ENCODE measurements at regions not wholly inside any gene's neighbourhood (a gene's known extent, or its start where the extent isn't known, plus 50 kb on each side); places are given as distances from the start of the nearest gene placed in this dataset.

GRCh38 chr2:116676776-116677175 is 1137.7 kb upstream of the DDX18 start:
- CTCF ChIA-PET, result no interaction called here
- no peak for ATAC-seq (ENCODE audit: low read depth)

More at GRCh38 chr2:116676776-116677175, 1137.7 kb upstream of the DDX18 start:
- H2AFZ ChIP-seq (replicated peaks; ENCODE audit: low read length, poor library complexity), result no peak overlapping the region
- H4K91ac ChIP-seq (ENCODE audit: insufficient read depth, low read depth, low read length), result no peak overlapping the region
- H3K9me1 ChIP-seq (ENCODE audit: insufficient read depth, low read length), result no peaks in the 10 kb centered on the region
- in situ Hi-C loops (cut with MboI; ENCODE audit: low sequenced_read_pairs), result no loop called here
- no peaks in the 10 kb centered on the region for H3K27me3 ChIP-seq (ENCODE audit: control insufficient read depth, insufficient read depth, low read length)
- no peak overlapping the region for H2BK20ac ChIP-seq (ENCODE audit: low read depth, low read length)
- no peak overlapping the region for H2AK9ac ChIP-seq (replicated peaks; ENCODE audit: low read depth, low read length, poor library complexity)
- H3K4me1 ChIP-seq (ENCODE audit: control insufficient read depth, insufficient read depth, low read length), result no peaks in the 10 kb centered on the region
- intact Hi-C loops (cut with micrococcal nuclease), result no loop called here
- BruUV-seq (replicated peaks), result no TSS peak
- no peak overlapping the region for H3K23ac ChIP-seq (ENCODE audit: low read depth, low read length)
- no peak for DNase-seq
- H2AK5ac ChIP-seq (ENCODE audit: low read depth, low read length), result no peak overlapping the region
- H4K5ac ChIP-seq (ENCODE audit: low read depth, low read length), result no peak overlapping the region
- H4K8ac ChIP-seq (ENCODE audit: low read depth in 2 of 2, low read length in 2 of 2), result no peak overlapping the region
- H2BK120ac ChIP-seq (ENCODE audit: low read depth, low read length), result no peak overlapping the region
- TF ChIP-seq, protein P1, sequence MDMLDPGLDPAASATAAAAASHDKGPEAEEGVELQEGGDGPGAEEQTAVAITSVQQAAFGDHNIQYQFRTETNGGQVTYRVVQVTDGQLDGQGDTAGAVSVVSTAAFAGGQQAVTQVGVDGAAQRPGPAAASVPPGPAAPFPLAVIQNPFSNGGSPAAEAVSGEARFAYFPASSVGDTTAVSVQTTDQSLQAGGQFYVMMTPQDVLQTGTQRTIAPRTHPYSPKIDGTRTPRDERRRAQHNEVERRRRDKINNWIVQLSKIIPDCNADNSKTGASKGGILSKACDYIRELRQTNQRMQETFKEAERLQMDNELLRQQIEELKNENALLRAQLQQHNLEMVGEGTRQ (IDR thresholded peaks at IDR 0.05; ENCODE audit: low read depth, low read length), result no peak
- TF ChIP-seq POLR2A (IDR thresholded peaks at IDR 0.05; ENCODE audit: low read depth, low read length) (no peak), MXI1 (IDR thresholded peaks at IDR 0.05; ENCODE audit: borderline replicate concordance, low read depth, low read length) (no peak), RAD21 (IDR thresholded peaks at IDR 0.05; ENCODE audit: low read length) (no peak), BHLHE40 (IDR thresholded peaks at IDR 0.05; ENCODE audit: low read depth, low read length) (no peak), MAZ (IDR thresholded peaks at IDR 0.05; ENCODE audit: borderline replicate concordance, low read depth, low read length) (no peak), FOS (IDR thresholded peaks at IDR 0.05; ENCODE audit: low read depth, low read length) (no peak), RCOR1 (IDR thresholded peaks at IDR 0.05; ENCODE audit: insufficient replicate concordance, low read length) (no peak), CHD1 (IDR thresholded peaks at IDR 0.05; ENCODE audit: low read depth, low read length) (no peak)
- TF ChIP-seq, protein P2, sequence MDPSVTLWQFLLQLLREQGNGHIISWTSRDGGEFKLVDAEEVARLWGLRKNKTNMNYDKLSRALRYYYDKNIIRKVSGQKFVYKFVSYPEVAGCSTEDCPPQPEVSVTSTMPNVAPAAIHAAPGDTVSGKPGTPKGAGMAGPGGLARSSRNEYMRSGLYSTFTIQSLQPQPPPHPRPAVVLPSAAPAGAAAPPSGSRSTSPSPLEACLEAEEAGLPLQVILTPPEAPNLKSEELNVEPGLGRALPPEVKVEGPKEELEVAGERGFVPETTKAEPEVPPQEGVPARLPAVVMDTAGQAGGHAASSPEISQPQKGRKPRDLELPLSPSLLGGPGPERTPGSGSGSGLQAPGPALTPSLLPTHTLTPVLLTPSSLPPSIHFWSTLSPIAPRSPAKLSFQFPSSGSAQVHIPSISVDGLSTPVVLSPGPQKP (IDR thresholded peaks at IDR 0.05; ENCODE audit: borderline replicate concordance, low read depth, low read length), result no peak
- TF ChIP-seq, protein P3, sequence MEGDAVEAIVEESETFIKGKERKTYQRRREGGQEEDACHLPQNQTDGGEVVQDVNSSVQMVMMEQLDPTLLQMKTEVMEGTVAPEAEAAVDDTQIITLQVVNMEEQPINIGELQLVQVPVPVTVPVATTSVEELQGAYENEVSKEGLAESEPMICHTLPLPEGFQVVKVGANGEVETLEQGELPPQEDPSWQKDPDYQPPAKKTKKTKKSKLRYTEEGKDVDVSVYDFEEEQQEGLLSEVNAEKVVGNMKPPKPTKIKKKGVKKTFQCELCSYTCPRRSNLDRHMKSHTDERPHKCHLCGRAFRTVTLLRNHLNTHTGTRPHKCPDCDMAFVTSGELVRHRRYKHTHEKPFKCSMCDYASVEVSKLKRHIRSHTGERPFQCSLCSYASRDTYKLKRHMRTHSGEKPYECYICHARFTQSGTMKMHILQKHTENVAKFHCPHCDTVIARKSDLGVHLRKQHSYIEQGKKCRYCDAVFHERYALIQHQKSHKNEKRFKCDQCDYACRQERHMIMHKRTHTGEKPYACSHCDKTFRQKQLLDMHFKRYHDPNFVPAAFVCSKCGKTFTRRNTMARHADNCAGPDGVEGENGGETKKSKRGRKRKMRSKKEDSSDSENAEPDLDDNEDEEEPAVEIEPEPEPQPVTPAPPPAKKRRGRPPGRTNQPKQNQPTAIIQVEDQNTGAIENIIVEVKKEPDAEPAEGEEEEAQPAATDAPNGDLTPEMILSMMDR (conservative IDR thresholded peaks at IDR 0.05; ENCODE audit: low read depth, low read length), result no peak
- H4K20me1 ChIP-seq (ENCODE audit: insufficient read depth, low read length), result no peaks in the 10 kb centered on the region
- dilution Hi-C loops (cut with HindIII; ENCODE audit: low sequenced_read_pairs, unreplicated experiment), result no loop called here
- no peak overlapping the region for H3K4me2 ChIP-seq (ENCODE audit: low read depth, low read length)
- no peaks in the 10 kb centered on the region for H3K36me3 ChIP-seq (ENCODE audit: control insufficient read depth, insufficient read depth, low read length)
- POLR2A ChIA-PET (ENCODE audit: unreplicated experiment), result no interaction called here
- H2BK15ac ChIP-seq (ENCODE audit: low read depth, low read length), result no peak overlapping the region
- 0 out of 2 replicates have a peak, but pooled peaks cover 2% of the 10 kb centered on the region for H3K9me3 ChIP-seq (ENCODE audit: control insufficient read depth, insufficient read depth, low read length)
- no peaks in the 10 kb centered on the region for H3K79me1 ChIP-seq (ENCODE audit: low read depth in 1 of 2, low read length in 2 of 2)
- H3K27ac ChIP-seq (ENCODE audit: insufficient read depth, low read length), result no peak overlapping the region
- no peak overlapping the region for H3K4me3 ChIP-seq (ENCODE audit: insufficient read depth, low read depth, low read length)
- no peak overlapping the region for H3K18ac ChIP-seq (ENCODE audit: low read depth, low read length)
- no peak overlapping the region for H2BK5ac ChIP-seq (ENCODE audit: low read depth, low read length, poor library complexity, severe bottlenecking)
- H3K4ac ChIP-seq (ENCODE audit: low read depth, low read length), result no peak overlapping the region
- no peak overlapping the region for H3K56ac ChIP-seq (ENCODE audit: extremely low read depth, insufficient read depth, low read length)
- no CpG with 5 or more reads among the region's 2 CpGs for WGBS, 2 experiments (ENCODE audit: extremely low coverage in 2 of 2, insufficient read length in 1 of 2)
- no peak overlapping the region for H3K9ac ChIP-seq (ENCODE audit: low read depth, low read length)
- H3K14ac ChIP-seq (replicated peaks; ENCODE audit: low read depth, low read length), result no peak overlapping the region
